ENCODE measurements at regions not wholly inside any gene's neighbourhood (a gene's known extent, or its start where the extent isn't known, plus 50 kb on each side); places are given as distances from the start of the nearest gene placed in this dataset.

- no peaks in the 10 kb centered on the region for H3K9me2 ChIP-seq (replicated peaks; ENCODE audit: insufficient read depth, low read length)
- no peaks in the 10 kb centered on the region for H3K27me3 ChIP-seq (ENCODE audit: low read length)
- no peak overlapping the region for H2AFZ ChIP-seq (ENCODE audit: low read depth, low read length, severe bottlenecking)
- H3K79me2 ChIP-seq (ENCODE audit: insufficient read depth, low read length), result no peaks in the 10 kb centered on the region
- H3K36me3 ChIP-seq (ENCODE audit: low read length), result no peaks in the 10 kb centered on the region
- no peaks in the 10 kb centered on the region for H3F3A ChIP-seq (ENCODE audit: insufficient read depth)
- no peaks in the 10 kb centered on the region for H4K20me1 ChIP-seq (ENCODE audit: low read depth, low read length)
- no peak overlapping the region for H3K27ac ChIP-seq (ENCODE audit: low read depth, low read length)
- no peak overlapping the region for H3K4me3 ChIP-seq (ENCODE audit: insufficient read depth, low read length, poor library complexity, severe bottlenecking)
- no peaks in the 10 kb centered on the region for H3K9me3 ChIP-seq (ENCODE audit: insufficient read depth, low read length)
- H3K9ac ChIP-seq (ENCODE audit: low read length), result no peak overlapping the region
- H3K4me2 ChIP-seq (ENCODE audit: low read depth, low read length, poor library complexity, severe bottlenecking), result no peak overlapping the region
- TF ChIP-seq CTCF (IDR thresholded peaks at IDR 0.05; ENCODE audit: insufficient read depth, low read length, poor library complexity, severe bottlenecking), result no peak
- TF ChIP-seq EZH2phosphoT487 (conservative IDR thresholded peaks at IDR 0.05; ENCODE audit: low read length), result no peak
Observed at GRCh38 chr5:164934039-164934438, 1428.6 kb downstream of the MAT2B start.

GRCh38 chr5:164934561-164934960, 1429.1 kb downstream of the MAT2B start:
- no peak overlapping the region for H3K27ac ChIP-seq (ENCODE audit: low read depth, low read length)
- H3K4me2 ChIP-seq (ENCODE audit: low read depth, low read length, poor library complexity, severe bottlenecking), result no peak overlapping the region
- no peaks in the 10 kb centered on the region for H3F3A ChIP-seq (ENCODE audit: insufficient read depth)
- H3K27me3 ChIP-seq (ENCODE audit: low read length), result no peaks in the 10 kb centered on the region
- no peaks in the 10 kb centered on the region for H3K79me2 ChIP-seq (ENCODE audit: insufficient read depth, low read length)
- no peak for TF ChIP-seq CTCF (IDR thresholded peaks at IDR 0.05; ENCODE audit: insufficient read depth, low read length, poor library complexity, severe bottlenecking)
- no peak for TF ChIP-seq EZH2phosphoT487 (conservative IDR thresholded peaks at IDR 0.05; ENCODE audit: low read length)
- H3K9me3 ChIP-seq (ENCODE audit: insufficient read depth, low read length), result no peaks in the 10 kb centered on the region
- H3K9me2 ChIP-seq (replicated peaks; ENCODE audit: insufficient read depth, low read length), result no peaks in the 10 kb centered on the region
- H4K20me1 ChIP-seq (ENCODE audit: low read depth, low read length), result no peaks in the 10 kb centered on the region
- H3K9ac ChIP-seq (ENCODE audit: low read length), result no peak overlapping the region
- no peaks in the 10 kb centered on the region for H3K36me3 ChIP-seq (ENCODE audit: low read length)
- H3K4me3 ChIP-seq (ENCODE audit: insufficient read depth, low read length, poor library complexity, severe bottlenecking), result no peak overlapping the region
- H2AFZ ChIP-seq (ENCODE audit: low read depth, low read length, severe bottlenecking), result no peak overlapping the region

GRCh38 chr5:164941132-164941531, 1435.7 kb downstream of the MAT2B start:
- TF ChIP-seq EZH2phosphoT487 (conservative IDR thresholded peaks at IDR 0.05; ENCODE audit: low read length) (no peak), CTCF (IDR thresholded peaks at IDR 0.05; ENCODE audit: insufficient read depth, low read length, poor library complexity, severe bottlenecking) (no peak)
- no peaks in the 10 kb centered on the region for H3K9me3 ChIP-seq (ENCODE audit: insufficient read depth, low read length)
- H3K9me2 ChIP-seq (replicated peaks; ENCODE audit: insufficient read depth, low read length), result no peaks in the 10 kb centered on the region
- H3K4me3 ChIP-seq (ENCODE audit: insufficient read depth, low read length, poor library complexity, severe bottlenecking), result no peak overlapping the region
- no peaks in the 10 kb centered on the region for H4K20me1 ChIP-seq (ENCODE audit: low read depth, low read length)
- no peak overlapping the region for H3K4me2 ChIP-seq (ENCODE audit: low read depth, low read length, poor library complexity, severe bottlenecking)
- no peaks in the 10 kb centered on the region for H3K27me3 ChIP-seq (ENCODE audit: low read length)
- no peaks in the 10 kb centered on the region for H3K36me3 ChIP-seq (ENCODE audit: low read length)
- H3K79me2 ChIP-seq (ENCODE audit: insufficient read depth, low read length), result no peaks in the 10 kb centered on the region
- H2AFZ ChIP-seq (ENCODE audit: low read depth, low read length, severe bottlenecking), result no peak overlapping the region
- no peaks in the 10 kb centered on the region for H3F3A ChIP-seq (ENCODE audit: insufficient read depth)
- H3K27ac ChIP-seq (ENCODE audit: low read depth, low read length), result no peak overlapping the region
- no peak overlapping the region for H3K9ac ChIP-seq (ENCODE audit: low read length)

All from SU-DHL-6 (cell line).